ENCODE measurements at regions not wholly inside any gene's neighbourhood (a gene's known extent, or its start where the extent isn't known, plus 50 kb on each side); places are given as distances from the start of the nearest gene placed in this dataset.
"Not testable (repeated sequence)": the region's sequence is repeated elsewhere in the genome, so short reads cannot be mapped to it uniquely, and the experiment has no call there.

DNA sequence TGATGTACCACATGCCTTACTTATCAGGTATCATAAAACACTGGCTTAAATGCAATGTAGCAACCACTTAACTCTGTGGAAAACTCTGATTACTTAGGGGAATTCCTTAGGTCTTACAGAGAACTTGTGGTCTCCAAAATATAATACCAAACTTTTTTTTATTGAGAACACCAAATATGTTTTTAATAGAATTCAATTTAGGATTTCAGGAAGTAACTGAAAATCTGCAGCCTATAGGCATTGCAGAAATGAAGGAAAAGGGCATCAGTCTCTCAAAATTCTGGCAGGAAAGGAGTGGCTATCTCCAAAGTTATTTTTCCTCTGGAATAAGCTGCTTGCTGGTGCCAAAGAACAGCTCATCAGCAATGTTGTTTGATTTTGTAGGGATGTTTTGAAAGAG lies 105.3 kb upstream of the UGP2 start:
- Histone ChIP-seq H3K27ac (ENCODE audit: low read length) (no peak overlapping the region), H3K4me3 (ENCODE audit: low read length) (no peak overlapping the region), H3K4me1 (ENCODE audit: control insufficient read depth, insufficient read depth, low read length) (peaks cover 7% of the 10 kb centered on the region), H3K36me3 (ENCODE audit: control insufficient read depth, insufficient read depth, low read length) (no peaks in the 10 kb centered on the region), H3K9me3 (replicated peaks; ENCODE audit: control insufficient read depth, low read depth, low read length) (no peaks in the 10 kb centered on the region), H3K27me3 (ENCODE audit: control insufficient read depth, insufficient read depth, low read length) (no peaks in the 10 kb centered on the region)
- DNase-seq, result peak; percentile 87

DNA sequence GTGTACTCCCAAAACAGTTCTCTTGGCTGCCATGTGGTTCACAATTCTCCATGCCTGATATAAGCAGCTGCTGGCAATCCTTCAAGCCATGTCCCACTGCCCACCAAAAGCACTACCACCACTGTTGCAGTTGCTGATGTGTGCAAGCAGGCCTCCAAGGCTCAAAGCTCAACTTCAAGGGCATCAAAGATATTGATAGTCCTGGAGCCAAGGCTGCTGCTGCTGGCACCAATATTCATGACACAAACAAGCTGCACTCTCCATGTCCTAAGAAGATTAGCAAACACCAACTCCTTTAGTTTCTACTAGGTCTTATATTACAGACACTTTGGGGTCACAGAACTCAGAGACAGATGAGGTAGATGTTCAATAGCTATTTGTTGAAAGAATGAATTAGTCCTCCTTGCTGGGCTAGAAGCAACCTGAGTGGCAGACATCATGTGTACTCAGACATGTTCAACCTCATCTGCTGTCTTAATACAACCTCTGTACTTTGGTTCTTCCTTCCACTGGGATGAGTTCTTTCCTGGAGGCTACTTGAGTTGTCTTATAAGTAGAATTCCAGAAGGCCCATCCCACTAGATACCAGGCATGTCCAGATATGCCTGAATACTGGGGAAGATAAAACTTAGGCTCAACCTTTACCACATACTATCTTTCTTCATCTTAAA lies 104.5 kb upstream of the UGP2 start:
- Histone ChIP-seq H3K4me1 (ENCODE audit: control insufficient read depth, insufficient read depth, low read length) (peaks cover 7% of the 10 kb centered on the region), H3K36me3 (ENCODE audit: control insufficient read depth, insufficient read depth, low read length) (no peaks in the 10 kb centered on the region), H3K27ac (ENCODE audit: low read length) (peak overlapping the region; percentile 56), H3K4me3 (ENCODE audit: low read length) (no peak overlapping the region), H3K27me3 (ENCODE audit: control insufficient read depth, insufficient read depth, low read length) (no peaks in the 10 kb centered on the region), H3K9me3 (replicated peaks; ENCODE audit: control insufficient read depth, low read depth, low read length) (no peaks in the 10 kb centered on the region)
- peak; percentile 51 for DNase-seq

DNA sequence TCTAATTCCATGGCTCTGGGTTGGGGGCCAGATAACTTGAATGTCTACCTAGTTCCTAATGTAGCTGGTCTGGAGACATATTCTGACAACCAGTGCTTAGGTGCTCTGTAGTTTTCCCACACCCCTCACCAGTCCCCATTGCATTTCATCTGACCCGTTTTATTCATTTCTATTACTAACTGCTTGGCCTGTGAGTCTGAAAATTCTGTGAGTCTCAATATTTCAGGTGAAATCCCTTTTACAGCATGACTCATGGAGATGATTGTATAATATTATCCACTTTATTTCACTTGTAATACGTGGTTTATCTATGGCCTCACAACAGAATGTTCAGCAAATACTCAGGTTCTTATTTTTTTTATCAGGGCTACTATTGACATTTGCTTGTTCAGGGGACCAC lies 103.7 kb upstream of the UGP2 start:
- Histone ChIP-seq H3K27me3 (ENCODE audit: control insufficient read depth, insufficient read depth, low read length) (no peaks in the 10 kb centered on the region), H3K36me3 (ENCODE audit: control insufficient read depth, insufficient read depth, low read length) (no peaks in the 10 kb centered on the region), H3K9me3 (replicated peaks; ENCODE audit: control insufficient read depth, low read depth, low read length) (no peaks in the 10 kb centered on the region), H3K27ac (ENCODE audit: low read length) (no peak overlapping the region), H3K4me3 (ENCODE audit: low read length) (no peak overlapping the region), H3K4me1 (ENCODE audit: control insufficient read depth, insufficient read depth, low read length) (peaks cover 7% of the 10 kb centered on the region)
- no CpG with 5 or more reads among the region's 2 CpGs for WGBS (ENCODE audit: insufficient coverage)
- no peak for DNase-seq

DNA sequence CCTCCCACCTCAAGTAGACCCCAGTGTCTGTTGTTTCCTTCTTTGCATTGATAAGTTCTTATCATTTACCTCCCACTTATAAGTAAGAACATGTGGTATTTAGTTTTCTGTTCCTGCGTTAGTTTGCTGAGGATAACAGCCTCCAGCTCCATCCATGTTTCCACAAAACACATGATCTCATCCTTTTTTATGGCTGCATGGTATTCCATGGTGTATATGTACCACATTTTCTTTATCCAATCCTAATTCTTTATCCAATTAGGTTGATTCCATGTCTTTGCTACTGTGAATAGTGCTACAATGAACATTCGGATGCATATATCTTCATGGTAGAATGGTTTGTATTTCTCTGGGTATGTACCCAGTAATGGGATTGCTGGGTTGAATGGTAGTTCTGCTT lies 102.5 kb upstream of the UGP2 start:
- H3K4me1 ChIP-seq (ENCODE audit: control insufficient read depth, insufficient read depth, low read length); H3K36me3 ChIP-seq (ENCODE audit: control insufficient read depth, insufficient read depth, low read length); H3K4me3 ChIP-seq (ENCODE audit: low read length); H3K27me3 ChIP-seq (ENCODE audit: control insufficient read depth, insufficient read depth, low read length); H3K27ac ChIP-seq (ENCODE audit: low read length); H3K9me3 ChIP-seq (replicated peaks; ENCODE audit: control insufficient read depth, low read depth, low read length); DNase-seq: not testable (repeated sequence)
- 80% methylated on average over 1 of the region's 2 CpGs for WGBS (ENCODE audit: insufficient coverage)

DNA sequence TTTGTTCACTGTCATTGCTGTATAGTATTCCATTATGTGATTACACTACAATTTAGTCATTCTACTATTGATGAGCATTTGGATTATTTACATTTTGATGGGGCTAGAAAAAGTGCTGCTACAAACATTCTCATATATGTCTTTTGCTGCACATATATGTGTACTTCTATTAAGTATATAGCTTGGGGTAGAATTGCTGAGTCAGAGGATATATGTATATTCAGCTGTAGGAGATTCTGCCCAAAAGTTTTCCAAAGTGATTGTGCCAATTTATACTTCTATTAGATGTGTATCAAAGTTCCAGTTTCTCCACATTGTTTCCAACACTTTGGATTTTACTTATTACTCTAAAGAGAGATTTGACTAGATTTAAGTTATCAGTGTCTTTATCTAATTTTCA lies 101.7 kb upstream of the UGP2 start:
- no peak overlapping the region for H3K27ac ChIP-seq (ENCODE audit: low read length)
- no peaks in the 10 kb centered on the region for H3K36me3 ChIP-seq (ENCODE audit: control insufficient read depth, insufficient read depth, low read length)
- no peaks in the 10 kb centered on the region for H3K9me3 ChIP-seq (replicated peaks; ENCODE audit: control insufficient read depth, low read depth, low read length)
- H3K4me1 ChIP-seq (ENCODE audit: control insufficient read depth, insufficient read depth, low read length), result peaks cover 10% of the 10 kb centered on the region
- H3K4me3 ChIP-seq (ENCODE audit: low read length), result no peak overlapping the region
- no peaks in the 10 kb centered on the region for H3K27me3 ChIP-seq (ENCODE audit: control insufficient read depth, insufficient read depth, low read length)
- no peak for DNase-seq

DNA sequence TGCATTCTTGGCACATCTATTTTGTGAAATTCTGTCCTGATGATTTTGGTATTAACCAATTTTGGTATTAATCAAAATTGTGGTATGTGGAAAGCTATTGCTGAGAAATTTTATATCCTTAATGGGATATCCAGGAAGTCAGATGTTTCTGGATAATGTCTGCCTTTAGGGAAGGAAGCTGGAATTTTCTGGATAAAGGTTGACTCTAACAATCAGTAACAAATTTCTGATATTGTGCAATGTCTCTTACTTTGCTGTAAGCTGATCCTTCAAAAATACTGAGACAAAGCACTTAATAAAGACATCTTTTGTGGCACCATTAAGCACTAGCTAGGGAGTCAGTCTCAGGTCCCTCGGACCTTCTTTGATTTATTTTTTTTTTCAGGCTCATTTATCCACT lies 100.8 kb upstream of the UGP2 start:
- peak; percentile 9 for DNase-seq
- Histone ChIP-seq H3K27me3 (ENCODE audit: control insufficient read depth, insufficient read depth, low read length) (no peaks in the 10 kb centered on the region), H3K9me3 (replicated peaks; ENCODE audit: control insufficient read depth, low read depth, low read length) (no peaks in the 10 kb centered on the region), H3K4me3 (ENCODE audit: low read length) (no peak overlapping the region), H3K36me3 (ENCODE audit: control insufficient read depth, insufficient read depth, low read length) (no peaks in the 10 kb centered on the region), H3K27ac (ENCODE audit: low read length) (no peak overlapping the region), H3K4me1 (ENCODE audit: control insufficient read depth, insufficient read depth, low read length) (peaks cover 10% of the 10 kb centered on the region)
- whole genome bisulfite sequencing (ENCODE audit: insufficient coverage), result 60% methylated on average over 1 of the region's 1 CpG

DNA sequence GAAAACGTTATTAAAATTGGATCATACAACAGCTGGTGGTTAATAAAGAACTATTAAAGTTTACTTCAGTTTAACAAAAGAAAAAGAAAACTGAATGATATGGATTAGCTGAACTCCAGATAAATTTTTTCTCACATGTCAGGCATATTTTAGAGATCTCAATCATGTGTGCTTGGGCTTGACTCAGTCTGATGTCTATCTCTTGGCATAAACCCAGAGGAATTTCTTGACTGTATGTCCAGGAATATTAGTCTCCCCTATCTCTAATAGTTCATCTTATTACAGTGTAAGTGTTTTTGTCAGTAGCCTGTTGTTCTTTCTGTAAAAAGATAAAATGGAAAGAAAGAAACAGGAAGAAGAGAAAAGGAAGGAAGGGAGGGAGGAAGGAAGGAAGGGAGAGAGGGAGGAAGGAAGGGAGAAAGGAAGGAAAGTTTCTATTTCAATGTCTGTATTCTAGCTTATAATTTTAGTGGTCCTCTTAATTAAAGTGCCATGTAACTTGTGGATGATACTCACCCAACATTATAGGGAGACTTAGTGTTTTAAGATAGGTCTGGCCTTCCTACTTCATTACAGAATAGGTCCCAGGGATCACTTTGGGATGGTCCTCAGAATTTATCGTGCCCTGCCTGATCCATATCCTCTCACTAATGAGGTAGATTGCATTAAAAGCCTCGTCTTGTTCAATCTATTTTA lies 99.7 kb upstream of the UGP2 start:
- H3K9me3 ChIP-seq (replicated peaks; ENCODE audit: control insufficient read depth, low read depth, low read length), result no peaks in the 10 kb centered on the region
- H3K4me3 ChIP-seq (ENCODE audit: low read length), result no peak overlapping the region
- H3K27me3 ChIP-seq (ENCODE audit: control insufficient read depth, insufficient read depth, low read length), result no peaks in the 10 kb centered on the region
- H3K27ac ChIP-seq (ENCODE audit: low read length), result peak overlapping the region; percentile 8
- DNase-seq, result peak; percentile 31
- WGBS (ENCODE audit: insufficient coverage), result no CpG with 5 or more reads among the region's 3 CpGs
- H3K36me3 ChIP-seq (ENCODE audit: control insufficient read depth, insufficient read depth, low read length), result no peaks in the 10 kb centered on the region
- peaks cover 8% of the 10 kb centered on the region for H3K4me1 ChIP-seq (ENCODE audit: control insufficient read depth, insufficient read depth, low read length)

DNA sequence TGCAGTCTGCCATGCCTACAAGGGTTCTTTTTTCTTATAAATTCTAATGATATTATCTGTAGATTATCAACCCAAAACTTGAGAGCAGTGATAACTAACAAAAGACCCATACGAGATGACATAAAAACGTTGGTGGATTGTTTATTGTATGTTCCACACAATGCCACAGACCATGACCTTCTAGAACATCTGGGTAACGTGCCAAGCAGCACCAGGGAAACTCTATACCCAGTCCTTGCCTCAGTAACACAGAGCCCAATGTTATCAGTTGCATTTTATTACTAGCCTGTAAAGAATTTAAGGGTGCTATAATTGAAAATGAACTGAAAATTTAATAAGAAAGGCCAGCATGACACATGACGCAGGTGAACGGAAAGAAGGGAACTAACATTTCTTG lies 99.1 kb upstream of the UGP2 start:
- Histone ChIP-seq H3K4me3 (ENCODE audit: low read length) (no peak overlapping the region), H3K27me3 (ENCODE audit: control insufficient read depth, insufficient read depth, low read length) (no peaks in the 10 kb centered on the region), H3K27ac (ENCODE audit: low read length) (peak overlapping the region; percentile 57), H3K4me1 (ENCODE audit: control insufficient read depth, insufficient read depth, low read length) (peaks cover 5% of the 10 kb centered on the region), H3K36me3 (ENCODE audit: control insufficient read depth, insufficient read depth, low read length) (no peaks in the 10 kb centered on the region), H3K9me3 (replicated peaks; ENCODE audit: control insufficient read depth, low read depth, low read length) (no peaks in the 10 kb centered on the region)
- peak; percentile 22 for DNase-seq
- WGBS (ENCODE audit: insufficient coverage), result no CpG with 5 or more reads among the region's 5 CpGs

DNA sequence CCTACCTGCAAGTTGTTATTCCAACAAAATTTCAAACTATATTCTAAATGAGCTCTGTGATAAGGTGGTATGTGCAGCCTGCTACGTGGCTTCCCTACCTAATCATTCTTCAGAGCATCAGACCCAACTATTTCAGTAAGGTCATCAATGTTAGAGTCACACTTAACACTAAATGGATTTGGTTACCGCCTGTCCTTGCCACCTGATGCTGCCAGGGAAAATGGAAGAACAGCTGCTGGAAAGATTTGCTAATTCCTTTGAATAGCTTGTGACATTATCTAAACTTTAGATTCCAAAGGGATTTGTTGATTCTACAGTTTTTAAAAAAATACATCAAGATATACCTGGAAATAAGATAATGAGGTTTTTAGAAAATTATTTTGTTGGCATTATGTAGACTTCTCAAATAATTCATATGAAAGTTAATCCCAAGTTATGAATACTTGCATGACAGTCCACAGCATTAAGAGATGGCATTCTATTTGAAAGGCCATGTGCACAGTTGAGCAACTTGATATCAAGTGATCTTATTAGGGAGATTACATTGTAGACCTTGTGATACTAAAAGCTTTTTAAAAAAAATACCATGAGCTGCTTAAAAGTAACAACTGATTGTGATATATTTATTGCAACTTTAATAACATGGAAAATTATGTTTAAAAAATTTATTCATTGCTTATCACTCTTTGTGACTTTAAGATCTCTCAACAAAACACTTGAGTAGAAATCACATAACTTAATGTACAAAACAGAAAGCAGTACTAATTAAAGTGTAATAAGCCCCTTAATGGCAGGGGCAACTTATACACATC lies 98.3 kb upstream of the UGP2 start:
- Histone ChIP-seq H3K36me3 (ENCODE audit: control insufficient read depth, insufficient read depth, low read length) (no peaks in the 10 kb centered on the region), H3K4me1 (ENCODE audit: control insufficient read depth, insufficient read depth, low read length) (peaks cover 3% of the 10 kb centered on the region), H3K27me3 (ENCODE audit: control insufficient read depth, insufficient read depth, low read length) (no peaks in the 10 kb centered on the region), H3K9me3 (replicated peaks; ENCODE audit: control insufficient read depth, low read depth, low read length) (no peaks in the 10 kb centered on the region), H3K27ac (ENCODE audit: low read length) (peak overlapping the region; percentile 68), H3K4me3 (ENCODE audit: low read length) (no peak overlapping the region)
- no CpG with 5 or more reads among the region's 2 CpGs for WGBS (ENCODE audit: insufficient coverage)
- peak; percentile 64 for DNase-seq

Data from muscle of leg (tissue), 3 donors.